ENCODE measurements at regions not wholly inside any gene's neighbourhood (a gene's known extent, or its start where the extent isn't known, plus 50 kb on each side); places are given as distances from the start of the nearest gene placed in this dataset.

DNA sequence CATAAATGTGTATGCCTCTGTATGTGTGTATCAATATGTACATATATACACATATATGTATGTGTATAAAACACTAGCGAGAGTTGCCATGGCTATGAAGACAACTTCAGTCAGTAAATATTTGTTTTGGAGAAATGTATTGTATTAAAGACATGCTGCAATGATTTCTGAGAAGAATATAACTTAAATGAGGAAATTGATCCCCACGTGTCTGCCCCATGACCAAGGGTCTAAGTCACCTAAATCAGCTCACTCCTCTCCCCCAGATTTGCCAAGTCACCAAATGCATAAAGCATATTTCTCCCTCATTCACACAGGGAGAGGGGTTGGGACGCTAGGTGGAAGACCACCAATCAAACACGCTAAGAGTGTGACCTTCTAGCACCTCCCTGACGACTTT is 58.3 kb upstream of the LYST start:
- TF ChIP-seq, protein P1, sequence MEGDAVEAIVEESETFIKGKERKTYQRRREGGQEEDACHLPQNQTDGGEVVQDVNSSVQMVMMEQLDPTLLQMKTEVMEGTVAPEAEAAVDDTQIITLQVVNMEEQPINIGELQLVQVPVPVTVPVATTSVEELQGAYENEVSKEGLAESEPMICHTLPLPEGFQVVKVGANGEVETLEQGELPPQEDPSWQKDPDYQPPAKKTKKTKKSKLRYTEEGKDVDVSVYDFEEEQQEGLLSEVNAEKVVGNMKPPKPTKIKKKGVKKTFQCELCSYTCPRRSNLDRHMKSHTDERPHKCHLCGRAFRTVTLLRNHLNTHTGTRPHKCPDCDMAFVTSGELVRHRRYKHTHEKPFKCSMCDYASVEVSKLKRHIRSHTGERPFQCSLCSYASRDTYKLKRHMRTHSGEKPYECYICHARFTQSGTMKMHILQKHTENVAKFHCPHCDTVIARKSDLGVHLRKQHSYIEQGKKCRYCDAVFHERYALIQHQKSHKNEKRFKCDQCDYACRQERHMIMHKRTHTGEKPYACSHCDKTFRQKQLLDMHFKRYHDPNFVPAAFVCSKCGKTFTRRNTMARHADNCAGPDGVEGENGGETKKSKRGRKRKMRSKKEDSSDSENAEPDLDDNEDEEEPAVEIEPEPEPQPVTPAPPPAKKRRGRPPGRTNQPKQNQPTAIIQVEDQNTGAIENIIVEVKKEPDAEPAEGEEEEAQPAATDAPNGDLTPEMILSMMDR (IDR thresholded peaks at IDR 0.05), result no peak
- no peak for TF ChIP-seq POLR2A (IDR thresholded peaks at IDR 0.05)

Measured in body of pancreas (tissue), 4 donors.